ENCODE measurements at regions not wholly inside any gene's neighbourhood (a gene's known extent, or its start where the extent isn't known, plus 50 kb on each side); places are given as distances from the start of the nearest gene placed in this dataset.

- TF ChIP-seq EZH2 (IDR thresholded peaks at IDR 0.05) (no peak), FOXP2 (optimal IDR thresholded peaks at IDR 0.05; ENCODE audit: control extremely low read depth, extremely low read length, insufficient read depth) (no peak), POLR2AphosphoS5 (IDR thresholded peaks at IDR 0.05; ENCODE audit: borderline replicate concordance, low read depth, low read length) (no peak)
Observed at GRCh38 chr18:10128921-10129501, 215.2 kb downstream of the VAPA start.
